SU-DHL-6 (cell line): ENCODE measurements at regions not wholly inside any gene's neighbourhood (a gene's known extent, or its start where the extent isn't known, plus 50 kb on each side); places are given as distances from the start of the nearest gene placed in this dataset.

Experiments
- H2AFZ ChIP-seq: fragments of 200-600 bp; sonication (generic); 2 replicates; pipeline ENCODE4 v1.6.1; 2014; ENCODE audit warnings: low read depth, mild to moderate bottlenecking, moderate library complexity, mixed read lengths, antibody characterized with exemption, low read length; ENCODE audit not compliant: severe bottlenecking
- H3F3A ChIP-seq: fragments of 200-600 bp; shearing (Covaris generic); 2 replicates; pipeline ENCODE4 v1.6.0; 2016; ENCODE audit warnings: antibody characterized with exemption, mild to moderate bottlenecking; ENCODE audit not compliant: insufficient read depth
- H3K27ac ChIP-seq: fragments of 200-600 bp; sonication (generic); 2 replicates; pipeline ENCODE4 v1.5.1; 2016; ENCODE audit warnings: low read depth, mild to moderate bottlenecking, low read length, moderate library complexity, mixed read lengths
- H3K27me3 ChIP-seq: fragments of 200-600 bp; sonication (generic), shearing (Covaris generic); 2 replicates; pipeline ENCODE4 v1.6.0; 2014; ENCODE audit warnings: mild to moderate bottlenecking, low read length
- H3K36me3 ChIP-seq: fragments of 200-600 bp; sonication (generic); 2 replicates; pipeline ENCODE4 v1.6.1; 2014; ENCODE audit warnings: mild to moderate bottlenecking, low read length, mixed read lengths
- H3K4me2 ChIP-seq: fragments of 300-600, 200-600 bp; shearing (Covaris generic), sonication (generic); 2 replicates; pipeline ENCODE4 v1.6.0; 2014; ENCODE audit warnings: low read length, low read depth, mild to moderate bottlenecking; ENCODE audit not compliant: poor library complexity, severe bottlenecking
- H3K4me3 ChIP-seq: fragments of 200-600 bp; sonication (generic); 2 replicates; pipeline ENCODE4 v1.5.1; 2014; ENCODE audit warnings: antibody characterized with exemption, low read length, mild to moderate bottlenecking, mixed read lengths; ENCODE audit not compliant: insufficient read depth, poor library complexity, severe bottlenecking
- H3K79me2 ChIP-seq: fragments of 200-600 bp; sonication (generic); 2 replicates; pipeline ENCODE4 v1.6.1; 2014; ENCODE audit warnings: mild to moderate bottlenecking, low read length, moderate library complexity; ENCODE audit not compliant: insufficient read depth
- H3K9ac ChIP-seq: fragments of 200-600 bp; sonication (generic); 2 replicates; pipeline ENCODE4 v1.7.0; 2014; ENCODE audit warnings: mild to moderate bottlenecking, low read length
- H3K9me2 ChIP-seq: fragments of 200-600 bp; sonication (generic); replicated peaks from 2 replicates; pipeline ENCODE4 v1.6.1; 2014; ENCODE audit warnings: low read length; ENCODE audit not compliant: insufficient read depth
- H3K9me3 ChIP-seq: fragments of 200-600 bp; sonication (generic); 2 replicates; pipeline ENCODE4 v1.6.1; 2014; ENCODE audit warnings: low read length, mixed read lengths; ENCODE audit not compliant: insufficient read depth
- H4K20me1 ChIP-seq: fragments of 200-600 bp; sonication (generic); 2 replicates; pipeline ENCODE4 v1.6.1; 2014; ENCODE audit warnings: low read depth, mild to moderate bottlenecking, antibody characterized with exemption, low read length, moderate library complexity, mixed read lengths
- EZH2phosphoT487 ChIP-seq: fragments of 200-600 bp; sonication (generic), shearing (Covaris generic); conservative IDR thresholded peaks from 2 replicates; pipeline ENCODE4 v1.6.1; 2018; ENCODE audit warnings: mild to moderate bottlenecking, antibody characterized with exemption, low read length, moderate library complexity, mixed read lengths
- TF ChIP-seq, protein P1 (sequence below): fragments of 200-600 bp; sonication (generic); IDR thresholded peaks from one replicate; pipeline ENCODE4 v1.5.1; 2017; ENCODE audit warnings: antibody characterized with exemption, mild to moderate bottlenecking, low read length, moderate library complexity; ENCODE audit not compliant: insufficient read depth, poor library complexity, severe bottlenecking

DNA sequence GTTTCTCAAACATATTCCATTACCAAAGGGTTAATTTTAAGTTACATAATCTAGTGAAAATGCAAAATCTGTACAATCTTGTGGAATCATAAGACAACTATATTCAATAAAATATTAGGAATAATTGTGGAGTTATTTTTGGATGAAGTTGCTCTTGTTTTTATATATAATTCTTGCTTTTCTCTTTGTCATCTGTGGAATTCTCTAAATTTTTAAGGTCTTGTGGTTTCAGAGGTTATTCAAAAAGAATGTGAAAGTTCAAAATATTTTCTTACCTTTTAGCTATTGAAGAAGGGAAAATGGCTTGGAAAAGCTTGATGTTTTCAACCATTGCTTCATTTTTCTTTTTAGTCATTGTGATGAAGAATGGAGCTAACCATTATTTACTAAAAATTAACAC is 552.1 kb downstream of the TFEC start:
- H3K9ac ChIP-seq = no peak overlapping the region
- no peak for TF ChIP-seq EZH2phosphoT487
- TF ChIP-seq, protein P1, sequence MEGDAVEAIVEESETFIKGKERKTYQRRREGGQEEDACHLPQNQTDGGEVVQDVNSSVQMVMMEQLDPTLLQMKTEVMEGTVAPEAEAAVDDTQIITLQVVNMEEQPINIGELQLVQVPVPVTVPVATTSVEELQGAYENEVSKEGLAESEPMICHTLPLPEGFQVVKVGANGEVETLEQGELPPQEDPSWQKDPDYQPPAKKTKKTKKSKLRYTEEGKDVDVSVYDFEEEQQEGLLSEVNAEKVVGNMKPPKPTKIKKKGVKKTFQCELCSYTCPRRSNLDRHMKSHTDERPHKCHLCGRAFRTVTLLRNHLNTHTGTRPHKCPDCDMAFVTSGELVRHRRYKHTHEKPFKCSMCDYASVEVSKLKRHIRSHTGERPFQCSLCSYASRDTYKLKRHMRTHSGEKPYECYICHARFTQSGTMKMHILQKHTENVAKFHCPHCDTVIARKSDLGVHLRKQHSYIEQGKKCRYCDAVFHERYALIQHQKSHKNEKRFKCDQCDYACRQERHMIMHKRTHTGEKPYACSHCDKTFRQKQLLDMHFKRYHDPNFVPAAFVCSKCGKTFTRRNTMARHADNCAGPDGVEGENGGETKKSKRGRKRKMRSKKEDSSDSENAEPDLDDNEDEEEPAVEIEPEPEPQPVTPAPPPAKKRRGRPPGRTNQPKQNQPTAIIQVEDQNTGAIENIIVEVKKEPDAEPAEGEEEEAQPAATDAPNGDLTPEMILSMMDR = no peak
- H3K79me2 ChIP-seq = no peaks in the 10 kb centered on the region
- H3K36me3 ChIP-seq = no peaks in the 10 kb centered on the region
- no peak overlapping the region for H2AFZ ChIP-seq
- H3K4me2 ChIP-seq = no peak overlapping the region
- no peaks in the 10 kb centered on the region for H3K27me3 ChIP-seq
- no peaks in the 10 kb centered on the region for H4K20me1 ChIP-seq
- H3K9me2 ChIP-seq = no peaks in the 10 kb centered on the region
- H3F3A ChIP-seq = no peaks in the 10 kb centered on the region
- H3K9me3 ChIP-seq = no peaks in the 10 kb centered on the region
- no peak overlapping the region for H3K4me3 ChIP-seq
- H3K27ac ChIP-seq = no peak overlapping the region

DNA sequence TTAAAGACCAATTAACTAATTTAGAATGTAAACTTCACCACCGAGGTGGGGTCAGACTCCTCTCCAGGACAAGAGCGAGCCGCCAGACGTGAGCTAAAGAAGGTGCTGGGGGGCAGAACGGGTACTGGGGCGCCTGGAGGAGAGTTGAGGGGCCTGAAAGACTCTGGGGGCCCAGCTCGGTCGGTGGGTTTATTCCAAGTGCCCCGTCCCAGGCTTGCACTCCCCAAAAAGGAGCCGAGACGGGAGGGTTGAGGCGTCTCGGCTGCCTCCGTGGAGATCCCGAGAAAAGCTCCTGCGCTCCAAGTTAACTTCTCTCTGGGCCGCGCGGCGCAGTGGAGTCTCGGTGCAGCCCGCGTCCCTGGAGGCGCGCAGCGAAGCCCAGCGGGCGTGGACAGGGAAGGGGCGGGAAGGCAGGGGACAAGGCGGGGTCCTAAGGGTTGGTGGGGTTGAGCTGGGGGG is 553.3 kb downstream of the TFEC start:
- Histone ChIP-seq H3K9me2 (no peaks in the 10 kb centered on the region), H3K79me2 (no peaks in the 10 kb centered on the region), H4K20me1 (no peaks in the 10 kb centered on the region), H3K27me3 (no peaks in the 10 kb centered on the region), H3K4me2 (no peak overlapping the region), H3F3A (no peaks in the 10 kb centered on the region), H3K4me3 (no peak overlapping the region), H3K27ac (no peak overlapping the region), H3K9me3 (no peaks in the 10 kb centered on the region), H3K9ac (no peak overlapping the region), H3K36me3 (no peaks in the 10 kb centered on the region), H2AFZ (no peak overlapping the region)
- TF ChIP-seq, protein P1 = no peak
- TF ChIP-seq EZH2phosphoT487 = no peak

GRCh38 chr7:115476671-115477181 is 553.8 kb downstream of the TFEC start:
- Histone ChIP-seq H3K4me2 (no peak overlapping the region), H3F3A (no peaks in the 10 kb centered on the region), H2AFZ (no peak overlapping the region), H3K9ac (no peak overlapping the region), H3K4me3 (no peak overlapping the region), H3K9me2 (no peaks in the 10 kb centered on the region), H3K36me3 (no peaks in the 10 kb centered on the region), H3K27ac (no peak overlapping the region), H3K9me3 (no peaks in the 10 kb centered on the region), H3K27me3 (no peaks in the 10 kb centered on the region), H4K20me1 (no peaks in the 10 kb centered on the region), H3K79me2 (no peaks in the 10 kb centered on the region)
- TF ChIP-seq, protein P1 = no peak
- TF ChIP-seq EZH2phosphoT487 = no peak
